ENCODE measurements at regions not wholly inside any gene's neighbourhood (a gene's known extent, or its start where the extent isn't known, plus 50 kb on each side); places are given as distances from the start of the nearest gene placed in this dataset.
"Not testable (repeated sequence)": the region's sequence is repeated elsewhere in the genome, so short reads cannot be mapped to it uniquely, and the experiment has no call there.

- peak; percentile 5 for DNase-seq (ENCODE audit: low read depth)
These were observed 100.1 kb downstream of the EIF4E start for GRCh38 chr4:98828801-98829200.

- no peak for DNase-seq (ENCODE audit: low read depth)
These were observed 101.3 kb downstream of the EIF4E start for GRCh38 chr4:98827661-98828060.

DNA sequence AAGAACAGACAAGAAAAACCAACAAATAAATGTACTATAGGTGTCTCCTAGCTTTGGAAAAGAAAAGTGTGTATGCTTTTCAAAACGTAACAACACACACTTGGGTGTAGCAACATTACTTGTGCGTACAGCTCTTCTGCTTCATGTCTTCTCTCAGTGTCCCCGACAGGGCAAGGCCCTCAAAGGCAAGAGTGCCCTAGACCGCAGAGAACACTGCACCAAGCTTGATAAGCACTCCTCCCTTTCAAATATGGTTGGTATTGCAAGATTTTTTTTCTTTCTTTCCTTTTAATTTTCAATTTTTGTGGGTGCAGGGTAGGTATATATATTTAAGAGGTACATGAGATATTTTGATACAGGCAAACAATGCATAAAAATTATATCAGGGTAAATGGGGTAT lies 106.8 kb downstream of the EIF4E start:
- no peak for DNase-seq (ENCODE audit: low read depth)

DNA sequence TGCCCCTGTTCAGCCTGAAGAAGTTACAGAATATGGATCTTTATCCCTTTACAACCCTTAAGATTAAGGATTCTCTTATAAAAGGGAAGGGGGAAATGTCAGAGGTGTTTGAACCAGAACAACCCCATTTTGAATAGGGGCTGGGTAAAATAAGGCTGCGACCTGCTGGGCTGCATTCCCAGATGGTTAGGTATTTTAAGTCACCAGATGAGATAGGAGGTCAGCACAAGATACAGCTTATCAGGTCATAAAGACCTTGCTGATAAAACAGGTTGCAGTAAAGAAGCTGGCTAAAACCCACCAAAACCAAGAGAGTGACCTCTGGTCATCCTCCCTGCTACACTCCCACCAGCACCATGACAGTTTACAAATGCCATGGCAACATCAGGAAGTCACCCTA lies 110.8 kb downstream of the EIF4E start:
- DNase-seq (ENCODE audit: low read depth) = not testable (repeated sequence)

DNA sequence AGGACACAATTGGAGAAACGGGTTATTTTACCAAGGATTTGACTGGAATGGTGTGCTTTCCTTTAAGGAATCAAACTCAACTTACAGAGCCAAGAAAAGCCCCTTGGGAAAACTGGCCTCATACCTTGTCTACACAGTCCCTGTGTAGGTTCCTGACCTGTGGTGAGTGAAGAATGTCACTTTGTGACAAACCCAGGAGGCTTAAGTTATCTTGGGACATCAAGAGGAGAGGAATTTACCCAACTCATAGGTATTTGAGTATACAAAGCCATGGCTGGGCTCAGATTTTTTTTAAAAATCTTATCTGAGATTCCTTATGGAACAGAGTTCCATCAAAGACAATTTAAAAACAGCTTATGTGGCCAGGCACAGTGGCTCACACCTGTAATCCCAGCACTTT lies 112.1 kb downstream of the EIF4E start:
- DNase-seq (ENCODE audit: low read depth) = no peak

GRCh38 chr4:98816386-98816785 lies 112.5 kb downstream of the EIF4E start:
- DNase-seq (ENCODE audit: low read depth) = no peak

GRCh38 chr4:98804403-98804802 lies 124.5 kb downstream of the EIF4E start:
- no peak for DNase-seq (ENCODE audit: low read depth)

- DNase-seq (ENCODE audit: low read depth) = no peak
These were observed 125.7 kb downstream of the EIF4E start for GRCh38 chr4:98803251-98803650.

- DNase-seq (ENCODE audit: low read depth) = peak; percentile 26
These were observed 126.1 kb downstream of the EIF4E start for GRCh38 chr4:98802770-98803198.

- DNase-seq (ENCODE audit: low read depth) = no peak
These were observed 127.6 kb downstream of the EIF4E start for GRCh38 chr4:98801259-98801725.

DNA sequence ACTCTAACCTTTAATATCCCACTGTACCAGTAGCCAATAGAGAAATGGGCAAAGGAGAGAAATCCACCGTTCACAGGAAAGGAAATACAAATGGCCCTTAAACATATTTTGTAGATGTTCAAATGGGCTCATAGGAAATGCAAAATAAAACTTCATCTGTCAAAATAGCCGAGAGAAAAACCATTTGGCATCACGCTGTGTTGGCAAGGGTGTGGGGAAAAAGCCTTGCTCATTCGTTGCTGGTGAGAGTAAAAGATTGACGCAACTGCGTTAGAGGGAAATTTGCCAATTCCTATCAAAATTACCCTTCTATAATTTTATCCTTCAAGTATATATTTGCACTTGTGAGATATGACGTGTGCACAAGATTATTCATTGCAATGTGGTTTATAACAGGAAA lies 131.9 kb downstream of the EIF4E start:
- DNase-seq (ENCODE audit: low read depth) = no peak

DNA sequence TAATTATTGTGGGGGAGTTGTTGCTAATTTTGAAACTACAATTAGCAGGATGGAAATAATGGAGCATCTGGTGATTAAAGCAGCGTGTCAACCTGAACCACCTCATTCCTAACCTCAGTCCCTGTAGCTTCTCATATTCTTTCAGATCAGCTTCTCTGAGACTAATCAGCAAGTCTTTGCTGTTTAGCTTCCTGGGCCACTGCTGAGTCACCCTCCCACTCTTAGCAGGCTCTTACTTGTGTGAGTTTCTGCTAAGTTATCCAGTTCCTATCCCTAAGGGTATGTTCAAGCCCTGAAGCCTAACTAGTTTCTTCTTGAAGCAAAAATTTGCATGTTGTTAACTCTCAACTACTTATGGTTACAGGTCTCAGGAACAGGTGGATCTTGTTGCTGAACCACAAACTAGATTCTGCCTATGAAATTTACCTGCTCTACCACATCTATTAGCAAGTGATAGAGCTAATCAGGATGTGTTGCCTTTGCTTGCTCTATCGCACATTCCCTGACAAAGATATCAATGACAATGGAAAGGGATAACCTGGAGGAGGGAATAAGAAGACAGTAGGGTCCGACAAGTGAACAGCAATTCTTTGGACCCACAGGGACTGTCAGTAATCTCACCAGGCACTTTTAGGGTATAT lies 134.2 kb downstream of the EIF4E start:
- peak; percentile 78 for DNase-seq (ENCODE audit: low read depth)

GRCh38 chr4:98793658-98794057 lies 135.2 kb upstream of the TSPAN5 start:
- no peak for DNase-seq (ENCODE audit: low read depth)

DNA sequence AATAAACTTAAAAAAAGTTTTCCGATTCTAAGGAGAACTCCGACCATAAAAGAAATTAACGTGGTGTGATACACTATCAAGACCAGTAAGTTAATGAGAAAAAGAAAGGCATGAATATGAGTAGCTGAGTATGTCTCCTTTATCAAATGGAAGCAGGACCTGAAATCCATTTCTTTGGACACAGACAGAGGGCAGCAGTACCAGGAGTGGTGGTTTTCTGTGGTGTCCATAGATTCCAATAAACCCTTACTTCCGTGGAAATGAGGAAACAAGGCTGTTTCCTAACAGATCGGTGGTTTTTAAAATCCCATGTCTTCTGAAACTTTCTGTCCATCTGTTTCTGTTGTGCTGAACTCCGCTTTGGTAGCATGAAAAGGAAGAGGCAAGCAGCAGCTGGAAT lies 128.5 kb upstream of the TSPAN5 start:
- DNase-seq (ENCODE audit: low read depth) = no peak

DNA sequence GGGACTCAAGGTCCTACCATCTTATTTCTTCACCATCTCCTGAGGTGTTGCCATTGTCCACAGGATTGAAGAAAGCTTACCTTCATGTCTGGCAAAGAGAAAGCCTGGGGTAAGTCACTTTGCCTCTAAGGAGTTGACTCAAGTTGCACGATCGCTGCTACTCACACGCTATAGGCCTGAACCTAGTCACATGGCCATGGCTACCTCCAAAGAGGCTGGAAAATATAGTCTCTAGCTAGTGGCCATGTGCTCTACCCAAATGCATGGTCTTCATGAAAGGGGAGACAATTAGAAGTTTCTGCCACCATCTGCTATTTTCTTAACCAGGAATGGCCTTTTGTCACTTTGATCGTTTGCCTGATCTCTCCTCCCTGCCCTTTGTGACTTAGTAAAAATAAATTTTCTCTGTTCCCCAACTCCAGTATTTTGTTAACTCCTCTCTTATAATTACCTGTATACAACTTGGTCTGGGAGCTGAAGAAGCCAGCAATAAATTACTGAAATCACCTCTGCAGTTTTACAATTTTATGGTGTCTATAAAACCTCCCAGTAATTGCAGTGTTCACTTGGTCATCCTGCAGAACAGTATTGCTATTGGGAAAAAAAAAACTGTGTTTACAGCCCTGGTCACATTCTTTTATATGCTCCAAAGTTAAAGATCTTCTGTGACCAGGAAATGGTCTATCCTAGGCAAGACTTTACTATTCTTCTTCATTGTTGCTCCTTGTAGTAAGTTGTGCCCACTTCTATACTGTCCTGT lies 126.7 kb upstream of the TSPAN5 start:
- DNase-seq (ENCODE audit: low read depth) = no peak

GRCh38 chr4:98781641-98782357 lies 123.4 kb upstream of the TSPAN5 start:
- no peak for DNase-seq (ENCODE audit: low read depth)

GRCh38 chr4:98780926-98781325 lies 122.5 kb upstream of the TSPAN5 start:
- no peak for DNase-seq (ENCODE audit: low read depth)

DNA sequence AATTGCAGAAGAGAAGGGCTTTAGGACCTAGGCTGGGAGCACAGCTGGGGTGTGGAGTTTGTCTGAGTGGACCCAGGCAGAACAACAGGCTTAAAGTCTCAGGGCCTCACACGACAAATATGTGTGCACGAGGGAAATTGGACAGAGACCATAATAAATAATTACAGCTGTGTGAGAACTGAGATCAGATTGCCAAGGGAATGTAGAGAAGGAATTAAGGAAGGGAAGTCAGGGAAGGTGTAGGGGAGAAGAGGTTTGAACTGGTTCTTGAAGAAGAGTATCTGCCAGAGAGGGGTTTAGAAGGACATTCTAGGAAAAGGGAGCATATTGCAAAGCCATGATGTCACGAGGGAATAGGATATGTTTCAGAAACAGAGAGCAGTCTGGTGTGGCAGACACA lies 120.7 kb upstream of the TSPAN5 start:
- no peak for DNase-seq (ENCODE audit: low read depth)

DNA sequence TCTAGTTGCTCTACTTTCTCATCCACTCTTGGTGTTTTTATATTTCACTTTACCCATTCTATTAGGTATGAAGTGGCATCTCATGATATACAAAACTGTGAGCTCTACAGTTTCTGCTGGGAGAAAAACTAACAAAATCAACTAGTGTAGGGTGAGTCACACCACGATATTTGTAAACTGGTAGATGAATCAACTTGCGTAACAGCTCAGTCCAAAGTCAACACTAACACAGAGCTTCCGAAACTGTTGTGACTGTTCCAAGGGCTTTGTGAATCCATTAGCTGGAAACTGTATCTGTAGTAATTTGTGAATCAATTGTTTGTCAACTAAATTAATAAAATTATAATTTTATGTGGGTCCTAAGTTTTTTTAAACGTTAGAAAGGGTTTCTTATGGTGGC lies 119.8 kb upstream of the TSPAN5 start:
- peak; percentile 95 for DNase-seq (ENCODE audit: low read depth)

- no peak for DNase-seq (ENCODE audit: low read depth)
These were observed 117.3 kb upstream of the TSPAN5 start for GRCh38 chr4:98775672-98776071.

DNA sequence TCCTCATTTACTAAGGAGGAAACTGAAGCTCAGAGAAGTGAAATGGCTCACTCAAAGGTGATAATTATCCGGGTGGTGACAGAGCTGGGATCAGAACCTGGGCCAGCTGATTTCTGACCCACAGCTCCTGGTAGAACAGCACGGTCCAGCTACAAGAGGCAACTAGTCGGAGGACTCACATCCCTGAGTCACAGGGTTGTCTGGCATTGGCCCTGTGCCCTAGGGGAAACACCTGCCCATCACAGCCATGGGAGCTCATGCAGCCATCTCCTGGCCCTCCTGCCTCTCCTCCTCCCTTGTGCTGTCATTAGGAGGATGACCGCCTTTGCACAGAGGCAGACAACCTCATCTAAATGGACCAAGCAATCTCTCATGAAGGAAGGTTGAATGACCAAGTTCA lies 115.2 kb upstream of the TSPAN5 start:
- no peak for DNase-seq (ENCODE audit: low read depth)

DNA sequence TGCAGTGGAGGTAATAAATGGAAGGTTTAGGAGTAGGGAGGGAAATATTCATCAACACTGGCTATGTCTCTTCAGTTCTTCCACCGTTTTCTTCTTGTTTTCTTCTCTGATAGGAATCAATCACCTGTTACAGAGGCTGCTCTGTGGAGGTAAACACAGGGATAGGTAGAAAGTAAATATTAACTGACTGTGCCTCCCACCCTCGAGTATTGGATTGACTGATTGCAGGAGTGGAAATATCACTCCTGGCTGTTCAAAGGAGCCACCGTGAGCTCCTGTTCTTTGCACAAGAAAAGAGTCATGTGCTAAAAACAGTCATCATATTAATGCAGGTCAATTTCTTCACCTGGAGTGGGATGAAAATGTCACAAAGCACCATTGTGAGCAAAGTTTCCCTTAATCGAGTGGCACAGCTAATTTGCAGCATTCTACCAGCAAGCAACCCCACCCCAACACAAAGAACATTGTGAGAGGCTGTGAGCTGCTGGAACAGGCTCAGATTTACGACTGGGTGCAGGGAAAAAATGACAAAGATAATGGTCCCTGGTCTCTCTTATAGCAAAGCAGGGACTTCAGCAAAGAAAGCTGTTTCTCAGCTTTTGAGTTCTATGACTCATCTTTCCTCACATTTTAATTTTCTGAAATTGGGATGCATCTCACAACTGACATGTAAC lies 113.7 kb upstream of the TSPAN5 start:
- DNase-seq (ENCODE audit: low read depth) = no peak

DNA sequence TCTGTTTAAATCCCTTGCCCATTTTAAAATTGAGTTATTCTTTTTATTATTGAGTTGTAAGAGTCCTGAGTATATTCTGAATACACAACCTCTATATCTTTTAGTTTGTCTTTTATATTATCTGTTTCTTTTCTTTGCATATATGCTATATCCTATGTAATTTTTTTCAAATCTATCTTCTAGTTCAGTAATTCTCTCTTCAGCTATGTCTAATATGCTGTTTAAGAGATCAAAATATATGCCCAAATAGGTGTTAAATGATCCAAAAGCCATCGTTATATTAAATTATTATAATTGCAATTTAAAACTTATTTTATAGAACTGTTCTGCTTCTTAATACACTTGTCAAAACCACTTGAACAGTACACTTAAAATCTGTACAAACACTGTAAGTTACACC lies 107.4 kb upstream of the TSPAN5 start:
- DNase-seq (ENCODE audit: low read depth) = no peak

All from iris pigment epithelial cell (primary cell).